K562 (cell line): ENCODE measurements at regions not wholly inside any gene's neighbourhood (a gene's known extent, or its start where the extent isn't known, plus 50 kb on each side); places are given as distances from the start of the nearest gene placed in this dataset.

Experiments
- ARID4B ChIP-seq: sonication (generic); formaldehyde crosslinking; IDR thresholded peaks from 2 replicates; pipeline ENCODE4 v1.8.0; 2022; ENCODE audit warnings: mild to moderate bottlenecking, missing genetic modification reagents
- CBFA2T2 ChIP-seq: fragments of 450-650 bp; conservative IDR thresholded peaks from 2 replicates; pipeline ENCODE4 v1.6.1; 2017; ENCODE audit warnings: mild to moderate bottlenecking
- ERF ChIP-seq: fragments of 450-650 bp; formaldehyde crosslinking; IDR thresholded peaks from 2 replicates; pipeline ENCODE4 v1.4.0; 2020; ENCODE audit warnings: mild to moderate bottlenecking, mixed read lengths
- MEIS2 ChIP-seq: fragments of 450-650 bp; IDR thresholded peaks from 2 replicates; pipeline ENCODE4 v1.6.1; 2014; ENCODE audit warnings: mild to moderate bottlenecking; ENCODE audit not compliant: partially characterized antibody
- PHB ChIP-seq: fragments of 250-450 bp; sonication (Bioruptor Pico); IDR thresholded peaks from 2 replicates; pipeline ENCODE4 v1.5.0; 2021
- SETDB1 ChIP-seq: IDR thresholded peaks from one replicate; pipeline ENCODE4 v1.6.1; 2012; ENCODE audit warnings: low read length, control low read depth, inconsistent platforms
- SMARCA4 ChIP-seq: fragments of 450-650 bp; IDR thresholded peaks from 2 replicates; pipeline ENCODE4 v1.6.1; 2016
- SP1 ChIP-seq: sonication (generic); formaldehyde crosslinking; IDR thresholded peaks from 2 replicates; pipeline ENCODE4 v1.8.1; 2022; ENCODE audit warnings: mild to moderate bottlenecking, missing genetic modification reagents
- ZBTB33 ChIP-seq: sonication (generic); formaldehyde crosslinking; IDR thresholded peaks from 2 replicates; pipeline ENCODE4 v1.8.1; 2023; ENCODE audit warnings: mild to moderate bottlenecking, missing genetic modification reagents
- ZNF445 ChIP-seq: fragments of 250-450 bp; sonication (Bioruptor Pico); IDR thresholded peaks from 2 replicates; pipeline ENCODE4 v1.4.0; 2020; ENCODE audit warnings: low read depth, mild to moderate bottlenecking, moderate library complexity
- TF ChIP-seq, protein P1 (sequence below): sonication (generic); formaldehyde crosslinking; IDR thresholded peaks from 2 replicates; pipeline ENCODE4 v1.8.0; 2023; ENCODE audit warnings: missing genetic modification reagents, mild to moderate bottlenecking, borderline replicate concordance
- TF ChIP-seq, protein P2 (sequence below): fragments of 450-650 bp; IDR thresholded peaks from 2 replicates; pipeline ENCODE4 v1.6.1; 2016

- TF ChIP-seq, protein P1, sequence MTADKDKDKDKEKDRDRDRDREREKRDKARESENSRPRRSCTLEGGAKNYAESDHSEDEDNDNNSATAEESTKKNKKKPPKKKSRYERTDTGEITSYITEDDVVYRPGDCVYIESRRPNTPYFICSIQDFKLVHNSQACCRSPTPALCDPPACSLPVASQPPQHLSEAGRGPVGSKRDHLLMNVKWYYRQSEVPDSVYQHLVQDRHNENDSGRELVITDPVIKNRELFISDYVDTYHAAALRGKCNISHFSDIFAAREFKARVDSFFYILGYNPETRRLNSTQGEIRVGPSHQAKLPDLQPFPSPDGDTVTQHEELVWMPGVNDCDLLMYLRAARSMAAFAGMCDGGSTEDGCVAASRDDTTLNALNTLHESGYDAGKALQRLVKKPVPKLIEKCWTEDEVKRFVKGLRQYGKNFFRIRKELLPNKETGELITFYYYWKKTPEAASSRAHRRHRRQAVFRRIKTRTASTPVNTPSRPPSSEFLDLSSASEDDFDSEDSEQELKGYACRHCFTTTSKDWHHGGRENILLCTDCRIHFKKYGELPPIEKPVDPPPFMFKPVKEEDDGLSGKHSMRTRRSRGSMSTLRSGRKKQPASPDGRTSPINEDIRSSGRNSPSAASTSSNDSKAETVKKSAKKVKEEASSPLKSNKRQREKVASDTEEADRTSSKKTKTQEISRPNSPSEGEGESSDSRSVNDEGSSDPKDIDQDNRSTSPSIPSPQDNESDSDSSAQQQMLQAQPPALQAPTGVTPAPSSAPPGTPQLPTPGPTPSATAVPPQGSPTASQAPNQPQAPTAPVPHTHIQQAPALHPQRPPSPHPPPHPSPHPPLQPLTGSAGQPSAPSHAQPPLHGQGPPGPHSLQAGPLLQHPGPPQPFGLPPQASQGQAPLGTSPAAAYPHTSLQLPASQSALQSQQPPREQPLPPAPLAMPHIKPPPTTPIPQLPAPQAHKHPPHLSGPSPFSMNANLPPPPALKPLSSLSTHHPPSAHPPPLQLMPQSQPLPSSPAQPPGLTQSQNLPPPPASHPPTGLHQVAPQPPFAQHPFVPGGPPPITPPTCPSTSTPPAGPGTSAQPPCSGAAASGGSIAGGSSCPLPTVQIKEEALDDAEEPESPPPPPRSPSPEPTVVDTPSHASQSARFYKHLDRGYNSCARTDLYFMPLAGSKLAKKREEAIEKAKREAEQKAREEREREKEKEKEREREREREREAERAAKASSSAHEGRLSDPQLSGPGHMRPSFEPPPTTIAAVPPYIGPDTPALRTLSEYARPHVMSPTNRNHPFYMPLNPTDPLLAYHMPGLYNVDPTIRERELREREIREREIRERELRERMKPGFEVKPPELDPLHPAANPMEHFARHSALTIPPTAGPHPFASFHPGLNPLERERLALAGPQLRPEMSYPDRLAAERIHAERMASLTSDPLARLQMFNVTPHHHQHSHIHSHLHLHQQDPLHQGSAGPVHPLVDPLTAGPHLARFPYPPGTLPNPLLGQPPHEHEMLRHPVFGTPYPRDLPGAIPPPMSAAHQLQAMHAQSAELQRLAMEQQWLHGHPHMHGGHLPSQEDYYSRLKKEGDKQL (CRISPR knock-in tag): no peak
- 0 out of 2 replicates have a peak, but pooled peaks have one; percentile 5 for TF ChIP-seq ZBTB33 (CRISPR knock-in tag)
- TF ChIP-seq MEIS2: peak; percentile 14
- TF ChIP-seq, protein P2, sequence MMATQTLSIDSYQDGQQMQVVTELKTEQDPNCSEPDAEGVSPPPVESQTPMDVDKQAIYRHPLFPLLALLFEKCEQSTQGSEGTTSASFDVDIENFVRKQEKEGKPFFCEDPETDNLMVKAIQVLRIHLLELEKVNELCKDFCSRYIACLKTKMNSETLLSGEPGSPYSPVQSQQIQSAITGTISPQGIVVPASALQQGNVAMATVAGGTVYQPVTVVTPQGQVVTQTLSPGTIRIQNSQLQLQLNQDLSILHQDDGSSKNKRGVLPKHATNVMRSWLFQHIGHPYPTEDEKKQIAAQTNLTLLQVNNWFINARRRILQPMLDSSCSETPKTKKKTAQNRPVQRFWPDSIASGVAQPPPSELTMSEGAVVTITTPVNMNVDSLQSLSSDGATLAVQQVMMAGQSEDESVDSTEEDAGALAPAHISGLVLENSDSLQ: no peak
- peak; percentile 70 for TF ChIP-seq CBFA2T2
- TF ChIP-seq ARID4B (CRISPR knock-in tag): peak; percentile 50; the same call in 1 of the 2 replicates
- TF ChIP-seq ERF (CRISPR knock-in tag): no peak
- TF ChIP-seq SETDB1: no peak
- TF ChIP-seq SP1 (CRISPR knock-in tag): peak; percentile 74
- TF ChIP-seq SMARCA4: no peak
- no peak for TF ChIP-seq ZNF445 (CRISPR knock-in tag)
- 0 out of 2 replicates have a peak, but pooled peaks have one; percentile 46 for TF ChIP-seq PHB (CRISPR knock-in tag)
Observed at GRCh38 chr11:69382131-69383128, 88.5 kb downstream of the MYEOV start (continued).
